ENCODE measurements at regions not wholly inside any gene's neighbourhood (a gene's known extent, or its start where the extent isn't known, plus 50 kb on each side); places are given as distances from the start of the nearest gene placed in this dataset.

GRCh38 chr5:21615195-21615765, 1237.9 kb downstream of the CDH12 start:
- Histone ChIP-seq H3K9me3 (no peaks in the 10 kb centered on the region), H3K27me3 (no peaks in the 10 kb centered on the region), H3K4me3 (no peak overlapping the region), H3K4me1 (no peaks in the 10 kb centered on the region), H3K36me3 (no peaks in the 10 kb centered on the region), H3K27ac (no peak overlapping the region)
- TF ChIP-seq CTCF (IDR thresholded peaks at IDR 0.05): no peak
- DNase-seq: no peak
- intact Hi-C loops (cut with DNase I; ENCODE audit: low total_unique reads): no loop called here

GRCh38 chr5:21613971-21614488, 1239.1 kb downstream of the CDH12 start:
- intact Hi-C loops (cut with DNase I; ENCODE audit: low total_unique reads): no loop called here
- TF ChIP-seq CTCF (IDR thresholded peaks at IDR 0.05): no peak
- Histone ChIP-seq H3K4me1 (no peaks in the 10 kb centered on the region), H3K36me3 (no peaks in the 10 kb centered on the region), H3K27me3 (no peaks in the 10 kb centered on the region), H3K27ac (no peak overlapping the region), H3K4me3 (no peak overlapping the region), H3K9me3 (no peaks in the 10 kb centered on the region)
- DNase-seq: no peak

GRCh38 chr5:21603796-21604195, 1249.3 kb downstream of the CDH12 start:
- no peak for DNase-seq
- no peak overlapping the region for H3K27ac ChIP-seq
- no peak for TF ChIP-seq CTCF (IDR thresholded peaks at IDR 0.05)
- H3K9me3 ChIP-seq: no peaks in the 10 kb centered on the region
- no peaks in the 10 kb centered on the region for H3K27me3 ChIP-seq
- H3K4me1 ChIP-seq: no peaks in the 10 kb centered on the region
- no peaks in the 10 kb centered on the region for H3K36me3 ChIP-seq
- intact Hi-C loops (cut with DNase I; ENCODE audit: low total_unique reads): no loop called here
- no peak overlapping the region for H3K4me3 ChIP-seq

GRCh38 chr5:21594566-21594965, 1258.6 kb downstream of the CDH12 start:
- no peaks in the 10 kb centered on the region for H3K27me3 ChIP-seq
- no peak overlapping the region for H3K27ac ChIP-seq
- no peaks in the 10 kb centered on the region for H3K9me3 ChIP-seq
- H3K36me3 ChIP-seq: no peaks in the 10 kb centered on the region
- no peak for DNase-seq
- intact Hi-C loops (cut with DNase I; ENCODE audit: low total_unique reads): loop anchor here (2.0 kb wide), 1 partner anchor 58 kb away; no protein-coding TSS in a partner anchor
- TF ChIP-seq CTCF (IDR thresholded peaks at IDR 0.05): no peak
- no peaks in the 10 kb centered on the region for H3K4me1 ChIP-seq
- no peak overlapping the region for H3K4me3 ChIP-seq

- DNase-seq: no peak
- Histone ChIP-seq H3K27me3 (no peaks in the 10 kb centered on the region), H3K36me3 (no peaks in the 10 kb centered on the region), H3K27ac (no peak overlapping the region), H3K4me3 (no peak overlapping the region), H3K4me1 (no peaks in the 10 kb centered on the region), H3K9me3 (no peaks in the 10 kb centered on the region)
- TF ChIP-seq CTCF (IDR thresholded peaks at IDR 0.05): no peak
- intact Hi-C loops (cut with DNase I; ENCODE audit: low total_unique reads): no loop called here
These were observed 1259.9 kb downstream of the CDH12 start for GRCh38 chr5:21593261-21593660.

GRCh38 chr5:21581508-21581907, 1271.6 kb downstream of the CDH12 start:
- no peaks in the 10 kb centered on the region for H3K9me3 ChIP-seq
- peaks cover 0 to 13% (median 7%) of the 10 kb centered on the region in 3 donors for H3K36me3 ChIP-seq
- no peak overlapping the region for H3K4me3 ChIP-seq
- no peak for DNase-seq
- no peak for TF ChIP-seq CTCF (IDR thresholded peaks at IDR 0.05)
- no peak overlapping the region for H3K27ac ChIP-seq
- no peaks in the 10 kb centered on the region for H3K27me3 ChIP-seq
- intact Hi-C loops (cut with DNase I; ENCODE audit: low total_unique reads): no loop called here
- H3K4me1 ChIP-seq: no peaks in the 10 kb centered on the region

All from tibial artery (tissue), 4 donors.